Renal cortex interstitium (tissue), 11 donors: ENCODE measurements at regions not wholly inside any gene's neighbourhood (a gene's known extent, or its start where the extent isn't known, plus 50 kb on each side); places are given as distances from the start of the nearest gene placed in this dataset.

Source experiments
- DNase-seq, 11 donors: peaks; one replicate each; pipeline ENCODE4 v3.0.0-alpha.2; 2013; ENCODE audit warnings: low read depth in 9 of 11, low spot score in 4 of 11; ENCODE audit errors: extremely low read depth in 1 of 11

GRCh38 chr12:77592836-77593235 is 237.9 kb upstream of the NAV3 start:
- no peak for DNase-seq

- DNase-seq = peak in 1 of 11 donors; percentile 2
Measured at GRCh38 chr12:77591959-77592743, 238.5 kb upstream of the NAV3 start.

GRCh38 chr12:77590306-77590705 is 240.4 kb upstream of the NAV3 start:
- DNase-seq = no peak

GRCh38 chr12:77584860-77585259 is 245.8 kb upstream of the NAV3 start:
- DNase-seq = no peak

- no peak for DNase-seq
Measured at GRCh38 chr12:77578466-77579220, 252.1 kb upstream of the NAV3 start.

- DNase-seq = no peak
Measured at GRCh38 chr12:77577791-77578190, 252.9 kb upstream of the NAV3 start.

GRCh38 chr12:77575376-77575919 is 255.2 kb upstream of the NAV3 start:
- DNase-seq = no peak

- DNase-seq = no peak
Measured at GRCh38 chr12:77572371-77572770, 258.3 kb upstream of the NAV3 start.

- no peak for DNase-seq
Measured at GRCh38 chr12:77571768-77572167, 258.9 kb upstream of the NAV3 start.

- DNase-seq = no peak
Measured at GRCh38 chr12:77571127-77571526, 259.6 kb upstream of the NAV3 start.

GRCh38 chr12:77569876-77570275 is 260.8 kb upstream of the NAV3 start:
- DNase-seq = no peak

GRCh38 chr12:77560714-77561113 is 270.0 kb upstream of the NAV3 start:
- DNase-seq = no peak

- DNase-seq = no peak
Measured at GRCh38 chr12:77559400-77560074, 271.2 kb upstream of the NAV3 start.

GRCh38 chr12:77555074-77555473 is 275.6 kb upstream of the NAV3 start:
- DNase-seq = no peak

- no peak for DNase-seq
Measured at GRCh38 chr12:77553976-77554619, 276.6 kb upstream of the NAV3 start.

- DNase-seq = no peak
Measured at GRCh38 chr12:77549383-77550128, 281.1 kb upstream of the NAV3 start.

- DNase-seq = no peak
Measured at GRCh38 chr12:77548797-77549196, 281.9 kb upstream of the NAV3 start.

GRCh38 chr12:77540097-77540496 is 290.6 kb upstream of the NAV3 start:
- DNase-seq = no peak

- no peak for DNase-seq
Measured at GRCh38 chr12:77537663-77538062, 293.0 kb upstream of the NAV3 start.
